ENCODE measurements at regions not wholly inside any gene's neighbourhood (a gene's known extent, or its start where the extent isn't known, plus 50 kb on each side); places are given as distances from the start of the nearest gene placed in this dataset.

- TF ChIP-seq, protein P1, sequence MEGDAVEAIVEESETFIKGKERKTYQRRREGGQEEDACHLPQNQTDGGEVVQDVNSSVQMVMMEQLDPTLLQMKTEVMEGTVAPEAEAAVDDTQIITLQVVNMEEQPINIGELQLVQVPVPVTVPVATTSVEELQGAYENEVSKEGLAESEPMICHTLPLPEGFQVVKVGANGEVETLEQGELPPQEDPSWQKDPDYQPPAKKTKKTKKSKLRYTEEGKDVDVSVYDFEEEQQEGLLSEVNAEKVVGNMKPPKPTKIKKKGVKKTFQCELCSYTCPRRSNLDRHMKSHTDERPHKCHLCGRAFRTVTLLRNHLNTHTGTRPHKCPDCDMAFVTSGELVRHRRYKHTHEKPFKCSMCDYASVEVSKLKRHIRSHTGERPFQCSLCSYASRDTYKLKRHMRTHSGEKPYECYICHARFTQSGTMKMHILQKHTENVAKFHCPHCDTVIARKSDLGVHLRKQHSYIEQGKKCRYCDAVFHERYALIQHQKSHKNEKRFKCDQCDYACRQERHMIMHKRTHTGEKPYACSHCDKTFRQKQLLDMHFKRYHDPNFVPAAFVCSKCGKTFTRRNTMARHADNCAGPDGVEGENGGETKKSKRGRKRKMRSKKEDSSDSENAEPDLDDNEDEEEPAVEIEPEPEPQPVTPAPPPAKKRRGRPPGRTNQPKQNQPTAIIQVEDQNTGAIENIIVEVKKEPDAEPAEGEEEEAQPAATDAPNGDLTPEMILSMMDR (conservative IDR thresholded peaks at IDR 0.05 in 1 of 2, IDR thresholded peaks at IDR 0.05 in 1 of 2; ENCODE audit: low read depth in 1 of 2, low read length in 2 of 2): no peak
- TF ChIP-seq EZH2 (IDR thresholded peaks at IDR 0.05; ENCODE audit: low read length, missing control alignments): no peak
- Histone ChIP-seq H3K27ac (ENCODE audit: insufficient read depth, low read length) (no peak overlapping the region), H2AFZ (ENCODE audit: low read length) (no peak overlapping the region)
Observed at GRCh38 chr2:146437712-146438111, 1407.1 kb upstream of the ACVR2A start.

GRCh38 chr2:146433116-146433875 is 1411.5 kb upstream of the ACVR2A start:
- no peak for TF ChIP-seq EZH2 (IDR thresholded peaks at IDR 0.05; ENCODE audit: low read length, missing control alignments)
- TF ChIP-seq, protein P1 (conservative IDR thresholded peaks at IDR 0.05 in 1 of 2, IDR thresholded peaks at IDR 0.05 in 1 of 2; ENCODE audit: low read depth in 1 of 2, low read length in 2 of 2): no peak
- Histone ChIP-seq H3K27me3 (ENCODE audit: control insufficient read depth, insufficient read depth, low read length) (no peaks in the 10 kb centered on the region), H3K27ac (ENCODE audit: insufficient read depth, low read length) (no peak overlapping the region), H3K4me2 (ENCODE audit: extremely low read depth, insufficient read depth, low read length) (no peak overlapping the region), H3K36me3 (ENCODE audit: control insufficient read depth, insufficient read depth, low read length) (no peaks in the 10 kb centered on the region), H3K4me1 (ENCODE audit: control insufficient read depth, extremely low read depth, insufficient read depth, low read length) (no peaks in the 10 kb centered on the region), H3K4me3 (replicated peaks in 1 of 4; ENCODE audit: control extremely low read depth in 1 of 4, insufficient read depth in 1 of 4, low read depth in 3 of 4, low read length in 4 of 4) (no peak overlapping the region), H3K79me2 (ENCODE audit: control insufficient read depth, insufficient read depth, low read length) (no peaks in the 10 kb centered on the region), H4K20me1 (ENCODE audit: control insufficient read depth, extremely low read depth, insufficient read depth, low read length) (no peaks in the 10 kb centered on the region), H3K9me3 (ENCODE audit: control insufficient read depth, insufficient read depth, low read depth, low read length) (no peaks in the 10 kb centered on the region), H3K9ac (ENCODE audit: insufficient read depth, low read length) (no peak overlapping the region), H2AFZ (ENCODE audit: low read length) (no peak overlapping the region)
- no peak for DNase-seq (ENCODE audit: low read depth in 2 of 2)

More at GRCh38 chr2:146437712-146438111, 1407.1 kb upstream of the ACVR2A start:
- no peak overlapping the region for H3K9ac ChIP-seq (ENCODE audit: insufficient read depth, low read length)
- no peaks in the 10 kb centered on the region for H3K27me3 ChIP-seq (ENCODE audit: control insufficient read depth, insufficient read depth, low read length)
- H3K4me2 ChIP-seq (ENCODE audit: extremely low read depth, insufficient read depth, low read length): no peak overlapping the region
- H3K9me3 ChIP-seq (ENCODE audit: control insufficient read depth, insufficient read depth, low read depth, low read length): no peaks in the 10 kb centered on the region
- no peaks in the 10 kb centered on the region for H3K4me1 ChIP-seq (ENCODE audit: control insufficient read depth, extremely low read depth, insufficient read depth, low read length)
- no peak for DNase-seq (ENCODE audit: low read depth in 2 of 2)
- H3K79me2 ChIP-seq (ENCODE audit: control insufficient read depth, insufficient read depth, low read length): no peaks in the 10 kb centered on the region
- H3K36me3 ChIP-seq (ENCODE audit: control insufficient read depth, insufficient read depth, low read length): no peaks in the 10 kb centered on the region
- H3K4me3 ChIP-seq (replicated peaks in 1 of 4; ENCODE audit: control extremely low read depth in 1 of 4, insufficient read depth in 1 of 4, low read depth in 3 of 4, low read length in 4 of 4): no peak overlapping the region
- H4K20me1 ChIP-seq (ENCODE audit: control insufficient read depth, extremely low read depth, insufficient read depth, low read length): no peaks in the 10 kb centered on the region

DNA sequence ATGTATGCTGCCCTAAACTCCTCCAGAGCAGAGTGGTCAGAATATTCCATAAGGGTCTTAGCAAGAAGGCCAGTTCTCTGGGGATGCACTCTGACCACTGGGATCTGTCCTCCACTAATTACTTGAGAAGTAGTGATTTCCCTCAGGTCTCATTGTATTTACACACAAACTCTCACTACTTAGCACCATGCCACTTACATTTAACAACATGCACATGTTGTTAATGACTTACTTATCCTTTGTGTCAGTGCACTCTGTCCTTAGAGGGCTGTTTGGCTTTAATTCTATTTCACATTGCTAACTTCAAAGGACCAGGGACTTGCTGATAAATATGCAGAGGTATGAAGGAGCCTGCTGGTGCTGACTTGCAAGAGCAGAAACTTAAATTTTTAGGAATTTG is 1415.5 kb upstream of the ACVR2A start:
- H3K79me2 ChIP-seq (ENCODE audit: control insufficient read depth, insufficient read depth, low read length): no peaks in the 10 kb centered on the region
- H3K36me3 ChIP-seq (ENCODE audit: control insufficient read depth, insufficient read depth, low read length): no peaks in the 10 kb centered on the region
- no peaks in the 10 kb centered on the region for H3K9me3 ChIP-seq (ENCODE audit: control insufficient read depth, insufficient read depth, low read depth, low read length)
- TF ChIP-seq, protein P1 (conservative IDR thresholded peaks at IDR 0.05 in 1 of 2, IDR thresholded peaks at IDR 0.05 in 1 of 2; ENCODE audit: low read depth in 1 of 2, low read length in 2 of 2): no peak
- no peak for TF ChIP-seq EZH2 (IDR thresholded peaks at IDR 0.05; ENCODE audit: low read length, missing control alignments)
- no peak overlapping the region for H3K27ac ChIP-seq (ENCODE audit: insufficient read depth, low read length)
- no peak overlapping the region for H2AFZ ChIP-seq (ENCODE audit: low read length)
- no peak overlapping the region for H3K4me3 ChIP-seq (replicated peaks in 1 of 4; ENCODE audit: control extremely low read depth in 1 of 4, insufficient read depth in 1 of 4, low read depth in 3 of 4, low read length in 4 of 4)
- H4K20me1 ChIP-seq (ENCODE audit: control insufficient read depth, extremely low read depth, insufficient read depth, low read length): no peaks in the 10 kb centered on the region
- DNase-seq (ENCODE audit: low read depth in 2 of 2): no peak
- no peak overlapping the region for H3K4me2 ChIP-seq (ENCODE audit: extremely low read depth, insufficient read depth, low read length)
- no peak overlapping the region for H3K9ac ChIP-seq (ENCODE audit: insufficient read depth, low read length)
- no peaks in the 10 kb centered on the region for H3K4me1 ChIP-seq (ENCODE audit: control insufficient read depth, extremely low read depth, insufficient read depth, low read length)
- no peaks in the 10 kb centered on the region for H3K27me3 ChIP-seq (ENCODE audit: control insufficient read depth, insufficient read depth, low read length)

Measured in fibroblast of lung (primary cell).